Karpas-422 (cell line): ENCODE measurements at regions not wholly inside any gene's neighbourhood (a gene's known extent, or its start where the extent isn't known, plus 50 kb on each side); places are given as distances from the start of the nearest gene placed in this dataset.

Source experiments
- DNase-seq: peaks from one replicate; pipeline ENCODE4 v3.0.0-alpha.2; 2015
- H2AFZ ChIP-seq: fragments of 200-600 bp; sonication (generic); 2 replicates; pipeline ENCODE4 v1.6.1; 2014; ENCODE audit warnings: antibody characterized with exemption, low read length, mixed read lengths
- H3K27ac ChIP-seq: fragments of 200-600 bp; sonication (generic); 2 replicates; pipeline ENCODE4 v1.5.1; 2014; ENCODE audit warnings: mild to moderate bottlenecking, low read length, moderate library complexity
- H3K27me3 ChIP-seq: fragments of 200-600 bp; sonication (generic); 2 replicates; pipeline ENCODE4 v1.6.1; 2014; ENCODE audit warnings: low read length, mixed read lengths
- H3K36me3 ChIP-seq: fragments of 200-600 bp; sonication (generic); 2 replicates; pipeline ENCODE4 v1.6.1; 2014; ENCODE audit warnings: low read length, mixed read lengths; ENCODE audit not compliant: insufficient read depth
- H3K4me1 ChIP-seq: fragments of 200-600 bp; sonication (generic); 2 replicates; pipeline ENCODE4 v1.6.1; 2014; ENCODE audit warnings: mild to moderate bottlenecking, low read length, mixed read lengths
- H3K4me2 ChIP-seq: fragments of 200-600 bp; sonication (generic); 2 replicates; pipeline ENCODE4 v1.6.1; 2014; ENCODE audit warnings: low read length, low read depth, mild to moderate bottlenecking; ENCODE audit not compliant: poor library complexity, severe bottlenecking
- H3K4me3 ChIP-seq: fragments of 200-600 bp; sonication (generic); 2 replicates; pipeline ENCODE4 v1.5.1; 2014; ENCODE audit warnings: mild to moderate bottlenecking, antibody characterized with exemption, low read length, mixed read lengths
- H3K79me2 ChIP-seq: fragments of 200-600 bp; sonication (generic); 2 replicates; pipeline ENCODE4 v1.6.1; 2014; ENCODE audit warnings: mild to moderate bottlenecking, low read length, mixed read lengths
- H3K9ac ChIP-seq: fragments of 200-600 bp; sonication (generic); 2 replicates; pipeline ENCODE4 v1.6.0; 2014; ENCODE audit warnings: low read length
- H3K9me2 ChIP-seq: fragments of 200-600 bp; sonication (generic), shearing (Covaris generic); replicated peaks from 2 replicates; pipeline ENCODE4 v1.6.0; 2014; ENCODE audit warnings: mild to moderate bottlenecking, low read length, moderate library complexity; ENCODE audit not compliant: insufficient read depth
- H3K9me3 ChIP-seq: fragments of 300-700, 200-600 bp; sonication (generic); 2 replicates; pipeline ENCODE4 v1.6.1; 2014; ENCODE audit warnings: low read length, mixed read lengths
- H4K20me1 ChIP-seq: fragments of 200-600 bp; sonication (generic); 2 replicates; pipeline ENCODE4 v1.6.1; 2014; ENCODE audit warnings: mild to moderate bottlenecking, antibody characterized with exemption, low read length, low read depth; ENCODE audit not compliant: insufficient read depth

DNA sequence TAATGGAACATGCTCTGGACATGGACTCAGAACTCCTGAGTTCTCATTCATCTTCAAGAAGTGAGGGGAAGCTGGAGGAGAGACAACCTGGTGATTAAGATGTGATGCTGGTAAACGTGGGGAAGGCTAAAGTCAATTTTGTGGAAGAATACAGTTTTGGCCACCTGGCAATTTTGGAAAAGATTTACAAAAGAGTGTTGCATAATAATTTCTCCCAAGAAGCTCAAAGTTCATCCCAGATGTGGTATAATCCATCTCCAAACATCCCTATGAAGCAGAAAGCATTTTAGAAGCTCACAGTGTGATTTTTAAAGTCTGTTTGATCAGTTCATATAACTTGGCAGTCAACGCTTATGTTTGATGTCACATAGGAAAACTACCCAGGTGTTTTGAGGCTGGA lies 208.7 kb downstream of the LMX1A start:
- no peaks in the 10 kb centered on the region for H3K9me3 ChIP-seq
- H3K27me3 ChIP-seq: no peaks in the 10 kb centered on the region
- no peak overlapping the region for H3K27ac ChIP-seq
- no peak overlapping the region for H3K4me3 ChIP-seq
- H3K9me2 ChIP-seq: no peaks in the 10 kb centered on the region
- no peak for DNase-seq
- H3K4me1 ChIP-seq: no peaks in the 10 kb centered on the region
- H2AFZ ChIP-seq: no peak overlapping the region
- no peak overlapping the region for H3K9ac ChIP-seq
- no peaks in the 10 kb centered on the region for H3K79me2 ChIP-seq
- H3K4me2 ChIP-seq: no peak overlapping the region
- H4K20me1 ChIP-seq: no peaks in the 10 kb centered on the region
- no peaks in the 10 kb centered on the region for H3K36me3 ChIP-seq

GRCh38 chr1:165144757-165145397 lies 211.6 kb downstream of the LMX1A start:
- H3K79me2 ChIP-seq: no peaks in the 10 kb centered on the region
- H3K36me3 ChIP-seq: no peaks in the 10 kb centered on the region
- no peaks in the 10 kb centered on the region for H3K9me3 ChIP-seq
- no peaks in the 10 kb centered on the region for H3K27me3 ChIP-seq
- H3K9me2 ChIP-seq: no peaks in the 10 kb centered on the region
- no peaks in the 10 kb centered on the region for H4K20me1 ChIP-seq
- peak; percentile 80 for DNase-seq
- H3K4me1 ChIP-seq: no peaks in the 10 kb centered on the region
- H2AFZ ChIP-seq: no peak overlapping the region
- no peak overlapping the region for H3K9ac ChIP-seq
- no peak overlapping the region for H3K27ac ChIP-seq
- H3K4me3 ChIP-seq: no peak overlapping the region
- H3K4me2 ChIP-seq: no peak overlapping the region

- no peak overlapping the region for H2AFZ ChIP-seq
- no peaks in the 10 kb centered on the region for H3K9me2 ChIP-seq
- H3K27ac ChIP-seq: no peak overlapping the region
- peak; percentile 86 for DNase-seq
- H3K4me1 ChIP-seq: no peaks in the 10 kb centered on the region
- H3K36me3 ChIP-seq: no peaks in the 10 kb centered on the region
- no peaks in the 10 kb centered on the region for H3K27me3 ChIP-seq
- H3K9ac ChIP-seq: no peak overlapping the region
- no peak overlapping the region for H3K4me2 ChIP-seq
- no peaks in the 10 kb centered on the region for H3K9me3 ChIP-seq
- H4K20me1 ChIP-seq: no peaks in the 10 kb centered on the region
- H3K79me2 ChIP-seq: no peaks in the 10 kb centered on the region
- no peak overlapping the region for H3K4me3 ChIP-seq
Observed at GRCh38 chr1:165143437-165144065, 213.0 kb downstream of the LMX1A start.

GRCh38 chr1:165138960-165139359 lies 217.6 kb downstream of the LMX1A start:
- Histone ChIP-seq H3K9me2 (no peaks in the 10 kb centered on the region), H3K27ac (no peak overlapping the region), H3K4me3 (no peak overlapping the region), H3K79me2 (no peaks in the 10 kb centered on the region), H3K4me1 (no peaks in the 10 kb centered on the region), H4K20me1 (no peaks in the 10 kb centered on the region), H3K9ac (no peak overlapping the region), H2AFZ (no peak overlapping the region), H3K27me3 (no peaks in the 10 kb centered on the region), H3K4me2 (no peak overlapping the region), H3K36me3 (no peaks in the 10 kb centered on the region), H3K9me3 (no peaks in the 10 kb centered on the region)
- DNase-seq: no peak

GRCh38 chr1:165137551-165138316 lies 218.8 kb downstream of the LMX1A start:
- H3K9me2 ChIP-seq: no peaks in the 10 kb centered on the region
- no peak overlapping the region for H3K4me3 ChIP-seq
- H3K4me1 ChIP-seq: no peaks in the 10 kb centered on the region
- no peaks in the 10 kb centered on the region for H3K36me3 ChIP-seq
- no peak for DNase-seq
- no peak overlapping the region for H3K9ac ChIP-seq
- no peaks in the 10 kb centered on the region for H3K79me2 ChIP-seq
- no peaks in the 10 kb centered on the region for H3K9me3 ChIP-seq
- H2AFZ ChIP-seq: no peak overlapping the region
- no peaks in the 10 kb centered on the region for H3K27me3 ChIP-seq
- no peaks in the 10 kb centered on the region for H4K20me1 ChIP-seq
- H3K27ac ChIP-seq: no peak overlapping the region
- H3K4me2 ChIP-seq: no peak overlapping the region

GRCh38 chr1:165134431-165134830 lies 222.1 kb downstream of the LMX1A start:
- no peak for DNase-seq
- H3K4me2 ChIP-seq: no peak overlapping the region
- H3K79me2 ChIP-seq: no peaks in the 10 kb centered on the region
- H3K4me3 ChIP-seq: no peak overlapping the region
- H2AFZ ChIP-seq: no peak overlapping the region
- no peaks in the 10 kb centered on the region for H3K27me3 ChIP-seq
- H3K4me1 ChIP-seq: no peaks in the 10 kb centered on the region
- no peaks in the 10 kb centered on the region for H3K9me3 ChIP-seq
- no peaks in the 10 kb centered on the region for H4K20me1 ChIP-seq
- H3K9ac ChIP-seq: no peak overlapping the region
- H3K27ac ChIP-seq: no peak overlapping the region
- H3K36me3 ChIP-seq: no peaks in the 10 kb centered on the region
- H3K9me2 ChIP-seq: no peaks in the 10 kb centered on the region

GRCh38 chr1:165129568-165130164 lies 226.8 kb downstream of the LMX1A start:
- DNase-seq: peak; percentile 81
- no peaks in the 10 kb centered on the region for H3K27me3 ChIP-seq
- H3K9me2 ChIP-seq: no peaks in the 10 kb centered on the region
- no peaks in the 10 kb centered on the region for H3K36me3 ChIP-seq
- H4K20me1 ChIP-seq: no peaks in the 10 kb centered on the region
- no peak overlapping the region for H2AFZ ChIP-seq
- no peaks in the 10 kb centered on the region for H3K79me2 ChIP-seq
- H3K4me2 ChIP-seq: no peak overlapping the region
- H3K27ac ChIP-seq: no peak overlapping the region
- no peak overlapping the region for H3K4me3 ChIP-seq
- H3K9me3 ChIP-seq: no peaks in the 10 kb centered on the region
- H3K9ac ChIP-seq: no peak overlapping the region
- H3K4me1 ChIP-seq: no peaks in the 10 kb centered on the region

GRCh38 chr1:165124772-165125171 lies 231.7 kb downstream of the LMX1A start:
- Histone ChIP-seq H3K4me1 (no peaks in the 10 kb centered on the region), H3K79me2 (no peaks in the 10 kb centered on the region)

More at GRCh38 chr1:165124772-165125171, 231.7 kb downstream of the LMX1A start:
- no peaks in the 10 kb centered on the region for H4K20me1 ChIP-seq
- no peaks in the 10 kb centered on the region for H3K36me3 ChIP-seq
- no peaks in the 10 kb centered on the region for H3K27me3 ChIP-seq
- H2AFZ ChIP-seq: no peak overlapping the region
- no peaks in the 10 kb centered on the region for H3K9me2 ChIP-seq
- H3K9ac ChIP-seq: no peak overlapping the region
- no peak overlapping the region for H3K4me2 ChIP-seq
- H3K9me3 ChIP-seq: no peaks in the 10 kb centered on the region
- no peak overlapping the region for H3K27ac ChIP-seq
- DNase-seq: no peak
- no peak overlapping the region for H3K4me3 ChIP-seq
